GM12878 (cell line): ENCODE measurements at regions not wholly inside any gene's neighbourhood (a gene's known extent, or its start where the extent isn't known, plus 50 kb on each side); places are given as distances from the start of the nearest gene placed in this dataset.

Experiments used
- ATAC-seq: fragments of 200-7000 bp; cut with Tn5 transposase; 3 replicates; pipeline ENCODE4 v1.9.1; 2020; ENCODE audit warnings: mild to moderate bottlenecking, moderate library complexity
- BruUV-seq: library from RNA; stranded (reverse); fragments of 400-500 nt; replicated peaks from 2 replicates; lab custom pipeline; 2021; lab: Mats Ljungman, UMichigan
- CTCF ChIA-PET: fragments of 300-600 bp; sonication (Branson Sonifier 250); formaldehyde crosslinking; extraction: SDS; loops from one replicate; lab custom pipeline; 2021; ENCODE audit warnings: inconsistent platforms; lab: Yijun Ruan, JAX
- POLR2A ChIA-PET: fragments of 350-600 bp; formaldehyde crosslinking; extraction: SDS; loops from one replicate; lab custom pipeline; 2021; ENCODE audit warnings: inconsistent platforms; lab: Charles Lee
- RAD21 ChIA-PET: fragments of 300-600 bp; sonication (Branson Sonifier 250); formaldehyde crosslinking; loops from one replicate; lab custom pipeline; 2023; ENCODE audit warnings: antibody characterized with exemption; ENCODE audit not compliant: unreplicated experiment; lab: Charles Lee
- SMC1A ChIA-PET: fragments of 300-600 bp; sonication (Branson Sonifier 250); formaldehyde crosslinking; loops from one replicate; lab custom pipeline; 2023; ENCODE audit not compliant: unreplicated experiment, uncharacterized antibody; lab: Charles Lee
- DNase-seq: peaks from one replicate; pipeline ENCODE4 v3.0.0-alpha.2; 2011; ENCODE audit warnings: low read depth, low spot score
- FAIRE-seq: peaks from 3 replicates; lab custom pipeline; 2011; peaks lifted over from hg19 to GRCh38; lab: Jason Lieb, UNC
- H2AFZ ChIP-seq: 2 replicates; pipeline ENCODE4 v1.6.0; 2011; ENCODE audit warnings: low read depth, low read length, control low read depth; ENCODE audit not compliant: control insufficient read depth
- H3K27ac ChIP-seq: 2 replicates; pipeline ENCODE4 v1.5.1; 2011; ENCODE audit warnings: control low read depth; ENCODE audit not compliant: control insufficient read depth, insufficient read depth
- H3K27me3 ChIP-seq, 2 experiments: replicated peaks in 1 of 2; 2 replicates each; pipeline versions ENCODE4 v1.6.0 to v1.6.1; 2011; ENCODE audit warnings: low read length in 1 of 2; ENCODE audit not compliant: control insufficient read depth in 2 of 2, insufficient read depth in 2 of 2
- H3K36me3 ChIP-seq, 2 experiments: 2 replicates each; pipeline ENCODE4 v1.5.1; 2011; ENCODE audit warnings: low read length in 1 of 2; ENCODE audit not compliant: control insufficient read depth in 2 of 2, insufficient read depth in 2 of 2
- H3K4me1 ChIP-seq: 2 replicates; pipeline ENCODE4 v1.6.1; 2011; ENCODE audit warnings: mild to moderate bottlenecking, low read length, moderate library complexity, mixed read lengths; ENCODE audit not compliant: control insufficient read depth, insufficient read depth
- H3K4me2 ChIP-seq: 2 replicates; pipeline ENCODE4 v1.6.0; 2011; ENCODE audit warnings: control low read depth; ENCODE audit not compliant: control insufficient read depth, insufficient read depth
- H3K4me3 ChIP-seq: fragments of 200-600 bp; sonication (generic); 2 replicates; pipeline ENCODE4 v1.5.1; 2016
- H3K79me2 ChIP-seq: 2 replicates; pipeline ENCODE4 v1.6.0; 2011; ENCODE audit warnings: low read length; ENCODE audit not compliant: control insufficient read depth, insufficient read depth
- H3K9ac ChIP-seq: 2 replicates; pipeline ENCODE4 v1.8.0; 2011; ENCODE audit warnings: low read length, control low read depth, mixed read lengths; ENCODE audit not compliant: control insufficient read depth, insufficient read depth
- H3K9me3 ChIP-seq: replicated peaks from 3 replicates; pipeline ENCODE4 v1.5.1; 2011; ENCODE audit warnings: mild to moderate bottlenecking, low read length; ENCODE audit not compliant: control insufficient read depth, insufficient read depth
- H4K20me1 ChIP-seq: 2 replicates; pipeline ENCODE4 v1.6.0; 2011; ENCODE audit not compliant: control insufficient read depth, insufficient read depth
- BCLAF1 ChIP-seq: fragments of 450-650 bp; IDR thresholded peaks from 2 replicates; pipeline ENCODE4 v1.6.1; 2017; ENCODE audit warnings: antibody characterized with exemption, mild to moderate bottlenecking, moderate library complexity
- BHLHE40 ChIP-seq, 2 experiments: fragments of 450-650 bp in 1 of 2; IDR thresholded peaks; 2 replicates each; pipeline ENCODE4 v1.6.1; 2011 to 2017; ENCODE audit warnings: low read depth in 2 of 2, borderline replicate concordance in 1 of 2, improper control_type of control experiment in 1 of 2, low read length in 1 of 2, mild to moderate bottlenecking in 1 of 2
- E2F4 ChIP-seq: IDR thresholded peaks from 2 replicates; pipeline ENCODE4 v1.6.1; 2012; ENCODE audit warnings: low read depth, low read length, improper control_type of control experiment
- ETV6 ChIP-seq, 2 experiments: fragments of 450-650 bp in 1 of 2; IDR thresholded peaks in 1 of 2; conservative IDR thresholded peaks in 1 of 2; 2 replicates each; pipeline ENCODE4 v1.6.1; 2014; ENCODE audit warnings: antibody characterized with exemption in 1 of 2, borderline replicate concordance in 1 of 2, low read depth in 1 of 2, mild to moderate bottlenecking in 1 of 2, moderate library complexity in 1 of 2
- EZH2 ChIP-seq: IDR thresholded peaks from 2 replicates; pipeline ENCODE4 v1.6.1; 2012; ENCODE audit warnings: low read depth, mild to moderate bottlenecking, control low read depth, inconsistent platforms, low read length, borderline replicate concordance; ENCODE audit not compliant: control insufficient read depth
- FOXK2 ChIP-seq: fragments of 450-650 bp; IDR thresholded peaks from 2 replicates; pipeline ENCODE4 v1.6.1; 2017; ENCODE audit warnings: mild to moderate bottlenecking, moderate library complexity
- HDAC6 ChIP-seq: fragments of 200-600 bp; sonication (generic); IDR thresholded peaks from one replicate; pipeline ENCODE4 v1.8.0; 2017; ENCODE audit warnings: antibody characterized with exemption; ENCODE audit not compliant: unreplicated experiment
- IKZF1 ChIP-seq: fragments of 450-650 bp; conservative IDR thresholded peaks from 2 replicates; pipeline ENCODE4 v1.6.1; 2017; ENCODE audit warnings: antibody characterized with exemption, mild to moderate bottlenecking
- JUND ChIP-seq: IDR thresholded peaks from 2 replicates; pipeline ENCODE4 v1.6.1; 2012; ENCODE audit warnings: low read depth, mild to moderate bottlenecking, low read length, improper control_type of control experiment, moderate library complexity
- MEF2A ChIP-seq: IDR thresholded peaks from 2 replicates; pipeline ENCODE4 v1.6.1; 2011; ENCODE audit warnings: low read depth, mild to moderate bottlenecking, low read length, moderate library complexity; ENCODE audit not compliant: insufficient read depth
- MLLT1 ChIP-seq: fragments of 450-650 bp; IDR thresholded peaks from 2 replicates; pipeline ENCODE4 v1.6.1; 2016; ENCODE audit warnings: mild to moderate bottlenecking
- NFIC ChIP-seq: IDR thresholded peaks from 2 replicates; pipeline ENCODE4 v1.6.1; 2012; ENCODE audit warnings: low read depth, mild to moderate bottlenecking, inconsistent platforms, low read length, moderate library complexity
- NR2C1 ChIP-seq: fragments of 450-650 bp; IDR thresholded peaks from 2 replicates; pipeline ENCODE4 v1.6.1; 2017; ENCODE audit warnings: antibody characterized with exemption, mild to moderate bottlenecking, moderate library complexity
- POLR2AphosphoS5 ChIP-seq: IDR thresholded peaks from 2 replicates; pipeline ENCODE4 v1.6.1; 2011; ENCODE audit warnings: mild to moderate bottlenecking, low read length, inconsistent platforms
- SMARCA5 ChIP-seq: fragments of 450-650 bp; IDR thresholded peaks from 2 replicates; pipeline ENCODE4 v1.6.1; 2017; ENCODE audit warnings: mild to moderate bottlenecking
- SMC3 ChIP-seq: IDR thresholded peaks from 2 replicates; pipeline ENCODE4 v1.6.1; 2011; ENCODE audit warnings: low read length, improper control_type of control experiment, borderline replicate concordance
- YBX1 ChIP-seq: fragments of 450-650 bp; IDR thresholded peaks from 2 replicates; pipeline ENCODE4 v1.6.1; 2016; ENCODE audit warnings: antibody characterized with exemption
- in situ Hi-C: fragments of 300-500 bp; cut with MboI; formaldehyde crosslinking; loops from 9 replicates; pipeline ENCODE4 v1.14.3; 2018; ENCODE audit warnings: mixed read lengths
- intact Hi-C: fragments of 100-400 bp; cut with micrococcal nuclease; formaldehyde crosslinking; loops from one replicate; pipeline ENCODE4 v1.14.2; 2022; ENCODE audit not compliant: unreplicated experiment
- TF ChIP-seq, protein P1 (sequence below), 3 experiments: IDR thresholded peaks in 2 of 3; conservative IDR thresholded peaks in 1 of 3; 2 replicates each; pipeline ENCODE4 v1.5.1; 2011; ENCODE audit warnings: low read depth in 3 of 3, low read length in 3 of 3, mild to moderate bottlenecking in 3 of 3, control low read depth in 2 of 3, moderate library complexity in 2 of 3, inconsistent platforms in 1 of 3, mixed read lengths in 1 of 3; ENCODE audit not compliant: control insufficient read depth in 2 of 3, insufficient read depth in 1 of 3; ENCODE audit errors: extremely low read depth in 1 of 3

DNA sequence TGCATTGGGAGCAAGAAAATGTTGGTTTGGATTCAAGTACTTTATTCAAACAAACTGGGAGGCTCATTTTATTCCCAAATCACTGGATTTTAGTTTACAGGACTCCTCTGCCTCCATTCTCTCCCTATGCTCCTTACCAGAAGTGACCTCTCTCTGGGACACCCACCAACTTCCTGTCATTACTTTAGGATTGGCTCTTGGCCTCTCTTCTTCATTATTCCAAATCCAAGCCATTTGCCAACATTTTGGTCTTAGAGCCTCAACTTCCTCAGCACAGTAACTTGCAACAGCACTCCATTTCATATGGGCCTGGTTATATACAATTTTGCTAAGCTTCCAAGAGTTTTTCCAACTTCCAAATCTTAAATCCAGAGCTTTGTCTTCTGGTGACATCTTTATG lies 432.1 kb downstream of the NR2F2 start:
- Histone ChIP-seq H2AFZ (no peak overlapping the region), H3K4me3 (no peak overlapping the region), H3K79me2 (no peaks in the 10 kb centered on the region), H4K20me1 (no peaks in the 10 kb centered on the region), H3K27me3 (no peaks in the 10 kb centered on the region), H3K9me3 (no peaks in the 10 kb centered on the region), H3K4me1 (no peaks in the 10 kb centered on the region), H3K4me2 (no peak overlapping the region), H3K27ac (no peak overlapping the region), H3K9ac (no peak overlapping the region), H3K36me3 (no peaks in the 10 kb centered on the region)
- intact Hi-C loops (no loop called here), in situ Hi-C loops (no loop called here)
- ChIA-PET SMC1A (interaction anchor here (0.6 kb wide), 1 partner anchor 71 kb away, joined by 3 read pairs; no protein-coding TSS in a partner anchor), RAD21 (no interaction called here), CTCF (interaction anchor here (0.5 kb wide), 1 partner anchor 405 kb away, joined by 3 read pairs; no protein-coding TSS in a partner anchor), POLR2A (interaction anchor here (0.5 kb wide), 1 partner anchor 400 kb away, joined by 3 read pairs; no protein-coding TSS in a partner anchor)
- no peak for DNase-seq
- BruUV-seq = no TSS peak
- no peak for FAIRE-seq
- no peak for ATAC-seq
- TF ChIP-seq, protein P1, sequence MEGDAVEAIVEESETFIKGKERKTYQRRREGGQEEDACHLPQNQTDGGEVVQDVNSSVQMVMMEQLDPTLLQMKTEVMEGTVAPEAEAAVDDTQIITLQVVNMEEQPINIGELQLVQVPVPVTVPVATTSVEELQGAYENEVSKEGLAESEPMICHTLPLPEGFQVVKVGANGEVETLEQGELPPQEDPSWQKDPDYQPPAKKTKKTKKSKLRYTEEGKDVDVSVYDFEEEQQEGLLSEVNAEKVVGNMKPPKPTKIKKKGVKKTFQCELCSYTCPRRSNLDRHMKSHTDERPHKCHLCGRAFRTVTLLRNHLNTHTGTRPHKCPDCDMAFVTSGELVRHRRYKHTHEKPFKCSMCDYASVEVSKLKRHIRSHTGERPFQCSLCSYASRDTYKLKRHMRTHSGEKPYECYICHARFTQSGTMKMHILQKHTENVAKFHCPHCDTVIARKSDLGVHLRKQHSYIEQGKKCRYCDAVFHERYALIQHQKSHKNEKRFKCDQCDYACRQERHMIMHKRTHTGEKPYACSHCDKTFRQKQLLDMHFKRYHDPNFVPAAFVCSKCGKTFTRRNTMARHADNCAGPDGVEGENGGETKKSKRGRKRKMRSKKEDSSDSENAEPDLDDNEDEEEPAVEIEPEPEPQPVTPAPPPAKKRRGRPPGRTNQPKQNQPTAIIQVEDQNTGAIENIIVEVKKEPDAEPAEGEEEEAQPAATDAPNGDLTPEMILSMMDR (IDR thresholded peaks at IDR 0.05 in 2 of 3, conservative IDR thresholded peaks at IDR 0.05 in 1 of 3; ENCODE audit: control insufficient read depth in 2 of 3, extremely low read depth in 1 of 3, insufficient read depth in 1 of 3, low read depth in 3 of 3, low read length in 3 of 3) = no peak
- no peak for TF ChIP-seq HDAC6
- no peak for TF ChIP-seq E2F4
- TF ChIP-seq MLLT1 = no peak
- TF ChIP-seq FOXK2 = no peak
- no peak for TF ChIP-seq NR2C1
- TF ChIP-seq JUND = no peak
- TF ChIP-seq ETV6 (conservative IDR thresholded peaks at IDR 0.05 in 1 of 2, IDR thresholded peaks at IDR 0.05 in 1 of 2; ENCODE audit: borderline replicate concordance in 1 of 2, low read depth in 1 of 2) = no peak
- no peak for TF ChIP-seq YBX1
- no peak for TF ChIP-seq SMARCA5
- TF ChIP-seq SMC3 = no peak
- no peak for TF ChIP-seq IKZF1
- no peak for TF ChIP-seq POLR2AphosphoS5
- no peak for TF ChIP-seq NFIC
- TF ChIP-seq BHLHE40 (IDR thresholded peaks at IDR 0.05; ENCODE audit: borderline replicate concordance in 1 of 2, low read depth in 2 of 2, low read length in 1 of 2) = no peak
- TF ChIP-seq BCLAF1 = no peak
- no peak for TF ChIP-seq EZH2
- no peak for TF ChIP-seq MEF2A
